Esophagus mucosa (tissue), 1 donor: ENCODE measurements at regions not wholly inside any gene's neighbourhood (a gene's known extent, or its start where the extent isn't known, plus 50 kb on each side); places are given as distances from the start of the nearest gene placed in this dataset.
"Not testable (repeated sequence)": the region's sequence is repeated elsewhere in the genome, so short reads cannot be mapped to it uniquely, and the experiment has no call there.

ENCODE experiments used
- ATAC-seq: fragments of 200-7000 bp; cut with Tn5 transposase; one replicate; pipeline ENCODE4 v1.9.1; 2020
- donor health status: DM: yes; HTN: yes; CAD: no.

DNA sequence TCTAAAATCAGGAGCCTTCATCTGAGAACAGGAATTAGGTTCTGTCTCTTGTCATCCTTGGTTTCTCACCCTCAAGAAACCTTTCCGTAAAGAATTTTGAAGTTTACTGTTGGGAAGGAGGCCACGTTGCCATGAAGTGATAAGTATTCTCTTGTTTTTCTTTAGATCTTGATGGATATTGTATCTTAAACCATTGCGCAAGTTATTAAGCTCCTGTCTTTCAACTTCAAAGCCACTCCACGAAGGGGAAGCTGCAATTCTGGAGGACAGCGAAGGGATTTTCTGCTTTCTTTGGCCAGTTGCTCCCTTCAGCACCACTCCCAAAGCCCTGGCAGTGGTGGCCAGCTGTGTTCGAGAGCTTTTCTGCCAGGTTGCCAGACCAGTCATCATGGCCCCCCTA lies 198.1 kb upstream of the EXOC2 start:
- no peak for ATAC-seq

DNA sequence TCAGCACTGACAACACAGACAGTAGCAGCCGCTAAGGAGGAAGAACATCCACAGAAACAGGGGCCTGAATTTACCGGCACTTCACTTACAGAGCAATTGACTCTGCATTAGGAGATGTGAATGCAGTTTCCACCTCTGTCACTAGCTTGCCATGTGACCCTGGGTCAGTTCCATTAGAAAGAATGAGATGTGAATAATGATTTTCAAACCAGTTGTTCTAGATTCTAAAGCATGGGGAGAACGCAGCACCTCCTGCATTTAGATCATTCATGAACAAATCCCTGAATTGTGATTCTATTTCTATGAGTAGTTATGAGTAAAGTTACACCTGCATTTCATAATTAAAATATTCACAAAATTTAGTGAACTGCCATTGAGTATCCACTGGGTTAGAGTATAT lies 197.3 kb upstream of the EXOC2 start:
- ATAC-seq, result peak; percentile 75

DNA sequence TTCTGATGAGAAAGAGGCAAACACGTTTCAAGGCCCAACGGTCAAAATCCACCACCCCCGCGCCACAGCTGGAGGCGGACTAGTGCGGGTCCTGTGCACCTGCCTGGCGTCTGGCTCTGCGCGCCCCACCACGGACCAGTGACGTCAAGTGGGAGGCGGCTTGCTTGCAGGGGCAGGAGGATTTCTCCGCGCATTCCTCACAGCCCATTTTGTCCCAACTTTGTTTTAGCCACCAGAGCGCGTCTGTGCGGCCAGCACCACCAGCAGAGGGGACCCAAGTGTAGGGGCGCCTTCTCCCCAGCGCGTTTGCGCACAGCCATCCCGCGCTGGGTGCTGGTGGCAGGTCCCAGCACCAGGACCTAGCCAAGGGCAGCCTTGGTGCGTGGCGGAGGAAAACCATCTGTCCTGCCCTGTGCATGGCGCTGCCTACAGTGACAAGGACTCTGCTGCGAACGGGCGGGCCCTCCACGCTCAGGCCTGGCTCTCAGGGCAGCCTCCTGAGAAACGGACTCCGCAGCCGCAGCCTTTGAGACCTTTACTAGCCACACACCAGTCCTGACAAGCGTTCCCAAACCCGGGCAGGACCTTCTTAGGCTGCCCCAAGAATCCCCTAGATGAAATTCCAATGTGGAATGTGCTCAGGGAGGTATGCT lies 194.8 kb upstream of the EXOC2 start:
- no peak for ATAC-seq

DNA sequence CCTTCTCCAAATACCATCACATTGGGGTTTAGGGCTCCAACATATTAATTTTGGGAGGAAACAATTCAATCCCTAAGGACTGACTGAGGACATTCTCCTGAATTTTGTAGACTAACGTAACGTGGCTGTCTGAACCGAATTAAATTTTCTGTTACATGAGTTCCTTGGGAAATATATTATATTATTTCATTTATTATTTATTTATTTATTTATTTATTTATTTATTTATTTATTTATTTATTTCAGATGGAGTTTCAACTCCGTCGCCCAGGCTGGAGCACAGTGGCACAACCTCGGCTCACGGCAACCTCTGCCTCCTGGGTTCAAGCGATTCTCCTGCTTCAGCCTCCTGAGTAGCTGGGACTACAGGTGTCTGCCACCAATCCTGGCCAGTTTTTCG lies 193.2 kb upstream of the EXOC2 start:
- not testable (repeated sequence) for ATAC-seq

DNA sequence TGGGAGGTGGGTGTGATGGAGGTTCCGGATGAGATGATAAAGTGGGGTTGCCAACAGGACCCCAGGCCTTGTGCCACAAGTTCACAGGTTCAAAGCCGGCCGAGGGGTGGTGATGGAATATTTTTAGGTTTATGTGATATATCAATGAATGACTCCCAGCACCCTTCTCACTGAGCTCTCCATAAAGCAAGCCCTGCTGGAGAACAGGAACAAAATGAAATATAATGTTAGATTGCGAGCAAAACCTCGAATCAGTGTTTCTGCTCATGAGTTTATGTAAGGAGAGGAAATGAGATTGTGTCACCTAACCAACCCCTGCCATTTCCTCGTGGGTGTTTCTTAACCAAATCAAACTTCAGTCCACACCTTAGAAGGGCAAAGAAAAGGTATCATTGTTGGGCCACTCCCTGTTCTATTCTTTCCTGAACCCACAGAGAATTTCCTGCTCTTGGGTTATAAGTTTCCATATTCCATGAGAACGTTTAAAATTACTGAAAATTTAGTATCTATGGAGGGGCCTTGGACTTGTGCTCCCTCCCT lies 192.2 kb upstream of the EXOC2 start:
- peak; percentile 76 for ATAC-seq

DNA sequence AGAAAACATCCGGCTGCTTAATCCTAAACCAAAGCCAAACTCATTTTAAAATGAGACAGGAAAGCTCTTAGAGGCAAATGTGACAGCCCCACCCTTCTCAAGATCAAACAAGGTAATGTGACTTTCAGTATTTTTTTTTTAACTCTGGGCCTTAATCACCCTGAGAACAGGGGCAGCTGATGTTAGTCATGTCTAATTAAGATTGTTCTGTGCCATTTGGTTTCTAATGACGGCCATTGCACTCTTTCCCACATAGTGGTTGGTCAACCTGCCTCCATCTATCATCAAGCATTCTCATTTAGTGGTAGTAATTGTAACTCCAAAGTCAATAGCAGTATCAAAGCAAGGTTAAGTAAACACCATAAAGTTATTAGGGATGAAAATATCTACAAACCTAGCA lies 191.6 kb upstream of the EXOC2 start:
- peak; percentile 88 for ATAC-seq

DNA sequence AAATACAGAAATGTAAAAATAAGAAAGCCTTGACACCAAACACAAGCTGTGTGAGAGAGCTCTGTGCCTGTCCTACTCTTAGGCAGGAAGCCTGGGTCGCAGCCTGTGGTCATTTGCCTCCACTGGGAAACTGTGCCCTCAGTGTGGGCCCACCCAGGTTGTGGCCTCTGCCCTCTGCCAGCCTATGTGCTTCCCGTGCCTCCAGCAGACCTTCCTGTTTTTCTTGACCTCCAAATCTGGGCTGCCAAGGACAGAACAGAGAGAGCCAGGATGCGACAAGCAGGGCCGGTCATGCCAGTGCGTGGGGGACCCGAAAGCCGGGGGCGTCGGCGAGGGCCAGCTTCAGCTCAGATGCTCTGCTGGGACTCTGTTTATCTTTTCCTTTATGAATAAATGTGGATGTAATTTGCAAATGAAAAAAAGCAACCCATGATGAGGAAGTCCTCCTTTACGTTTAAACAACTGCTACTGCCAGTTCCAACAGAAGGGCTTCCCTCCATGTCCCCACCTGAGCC lies 189.2 kb upstream of the EXOC2 start:
- no peak for ATAC-seq

DNA sequence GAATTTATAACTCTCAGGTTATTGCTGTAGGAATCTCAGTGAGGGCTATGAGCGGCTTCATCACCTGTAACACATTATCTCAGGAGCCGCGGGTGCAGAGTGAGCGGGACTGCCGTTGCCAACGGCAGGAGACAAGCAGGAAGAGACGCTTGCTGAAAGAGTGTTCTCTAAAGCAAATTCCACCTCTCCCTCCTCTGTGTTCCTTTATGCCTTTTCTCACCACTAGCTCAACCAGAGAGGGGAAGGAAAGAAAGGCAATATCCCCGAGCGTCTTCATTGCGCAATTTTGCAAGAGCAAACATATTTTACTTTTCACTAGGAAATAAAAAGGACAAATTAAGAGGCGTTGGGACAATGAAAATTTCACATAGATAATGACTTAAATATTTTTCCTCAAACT lies 185.2 kb upstream of the EXOC2 start:
- peak; percentile 50 for ATAC-seq

DNA sequence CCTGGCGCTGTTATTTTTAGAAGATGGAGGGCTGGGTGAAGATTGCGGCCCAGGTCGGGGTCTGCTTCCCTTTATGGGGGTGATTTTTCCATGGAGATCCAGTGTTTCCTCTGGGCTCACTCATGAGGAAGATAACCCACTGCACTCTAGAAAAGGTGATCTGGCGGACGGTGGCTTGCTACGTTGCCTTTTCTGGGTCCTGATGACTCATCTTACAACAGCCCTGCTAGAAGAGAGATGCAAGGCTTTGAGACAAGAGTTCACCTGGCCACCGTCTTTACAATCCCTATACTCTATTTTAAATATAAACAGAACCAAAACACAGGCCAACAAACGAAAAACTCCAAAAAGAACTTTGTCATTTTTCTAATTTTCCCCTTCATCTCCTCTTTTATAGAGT lies 182.1 kb upstream of the EXOC2 start:
- no peak for ATAC-seq

DNA sequence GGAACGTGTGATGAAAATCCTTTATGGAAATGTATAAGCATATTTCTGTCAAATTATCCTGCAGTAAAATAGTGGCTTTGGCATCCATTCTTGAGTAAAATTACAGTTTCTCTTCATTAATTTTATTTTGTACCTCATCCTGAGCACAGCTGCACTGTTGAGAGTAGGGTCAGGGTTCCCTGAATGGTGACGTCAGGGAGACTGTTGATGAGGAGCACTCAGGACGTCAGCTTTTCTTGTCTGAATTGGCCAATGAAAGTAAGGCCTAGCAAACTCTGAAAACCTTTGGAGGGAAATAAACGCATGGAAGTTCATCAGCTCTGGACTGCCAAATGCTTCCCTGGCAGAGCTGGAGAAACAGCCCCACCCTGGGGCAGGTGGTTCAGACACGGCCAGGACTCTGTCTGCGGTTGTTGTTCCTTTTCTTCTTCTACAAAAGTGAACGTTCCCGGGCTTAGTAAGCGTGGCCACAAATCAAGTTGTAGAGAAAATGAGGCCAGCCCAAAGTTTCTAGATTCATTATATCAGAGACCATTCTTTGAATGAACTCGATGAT lies 179.7 kb upstream of the EXOC2 start:
- ATAC-seq, result no peak

DNA sequence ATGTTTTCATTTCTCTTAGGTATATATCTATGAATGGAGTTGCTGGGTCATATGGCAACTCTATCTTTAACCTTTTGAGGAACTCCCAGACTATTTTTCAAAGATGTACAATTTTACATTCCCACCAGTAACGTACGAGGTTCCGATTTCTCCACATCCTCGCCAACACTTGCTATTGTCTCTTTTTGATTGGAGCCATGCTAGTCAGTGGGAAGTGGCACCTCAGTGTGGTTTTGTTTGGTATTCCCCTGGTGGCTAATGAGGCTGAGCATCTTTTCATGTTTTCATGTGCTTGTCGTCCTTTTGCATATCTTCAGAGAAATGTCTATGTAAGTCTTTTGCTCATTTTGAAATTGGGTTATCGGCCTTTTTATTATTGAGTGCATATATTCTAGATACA lies 178.6 kb upstream of the EXOC2 start:
- ATAC-seq, result no peak

DNA sequence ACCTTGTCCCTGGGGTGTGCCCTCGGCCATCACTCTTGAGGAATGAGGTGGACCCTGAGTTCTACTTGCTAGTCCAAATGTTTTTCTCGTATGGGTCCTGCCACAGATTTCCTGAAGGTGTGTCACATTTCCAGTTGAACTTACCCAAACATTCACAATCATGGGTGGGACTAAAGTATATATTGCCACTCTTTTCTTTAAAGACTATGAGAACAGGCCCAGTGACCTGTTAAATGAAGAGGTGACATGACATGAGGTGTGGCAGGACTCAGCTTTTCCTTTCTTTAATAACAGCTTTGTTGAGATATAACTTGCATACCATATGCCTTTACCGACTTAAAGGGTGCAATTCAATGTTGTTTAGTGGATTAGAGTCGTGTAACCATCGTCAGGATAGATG lies 177.2 kb upstream of the EXOC2 start:
- peak; percentile 55 for ATAC-seq

DNA sequence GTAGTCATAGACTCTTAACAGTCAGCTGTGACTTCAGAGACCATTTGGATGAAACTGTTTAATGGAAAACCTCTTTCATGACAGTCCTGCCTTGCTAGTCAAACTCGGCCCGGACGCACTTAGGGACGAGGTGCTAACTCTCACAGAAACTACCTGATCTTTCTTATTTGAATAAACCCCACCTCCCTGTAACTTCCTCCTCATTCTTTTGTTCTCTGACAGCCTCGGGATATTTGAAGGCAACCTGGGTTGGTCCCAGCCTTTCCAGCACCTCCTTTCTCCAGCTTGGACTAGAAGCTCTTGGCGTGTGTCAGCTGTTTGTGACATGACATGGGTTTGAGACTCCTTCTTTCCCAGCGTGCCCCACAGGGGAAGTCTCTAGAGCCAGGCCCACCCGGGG lies 175.3 kb upstream of the EXOC2 start:
- ATAC-seq, result peak; percentile 64

DNA sequence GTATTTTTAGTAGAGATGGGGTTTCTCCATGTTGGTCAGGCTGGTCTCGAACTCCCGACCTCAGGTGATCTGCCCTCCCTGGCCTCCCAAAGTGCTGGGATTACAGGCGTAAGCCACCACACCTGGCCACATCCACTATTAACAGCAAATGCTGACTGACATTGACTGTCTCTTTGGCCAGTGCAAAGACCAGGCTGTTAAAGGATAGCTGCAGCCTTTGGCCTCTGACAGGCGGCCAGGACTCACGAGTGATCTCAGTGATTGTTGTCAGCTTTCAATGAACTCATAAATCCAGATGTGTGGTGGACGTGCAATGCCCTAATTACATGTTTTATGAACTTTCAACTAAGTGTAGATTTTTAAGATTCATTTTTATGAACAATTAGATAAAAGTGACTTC lies 174.4 kb upstream of the EXOC2 start:
- ATAC-seq, result no peak

DNA sequence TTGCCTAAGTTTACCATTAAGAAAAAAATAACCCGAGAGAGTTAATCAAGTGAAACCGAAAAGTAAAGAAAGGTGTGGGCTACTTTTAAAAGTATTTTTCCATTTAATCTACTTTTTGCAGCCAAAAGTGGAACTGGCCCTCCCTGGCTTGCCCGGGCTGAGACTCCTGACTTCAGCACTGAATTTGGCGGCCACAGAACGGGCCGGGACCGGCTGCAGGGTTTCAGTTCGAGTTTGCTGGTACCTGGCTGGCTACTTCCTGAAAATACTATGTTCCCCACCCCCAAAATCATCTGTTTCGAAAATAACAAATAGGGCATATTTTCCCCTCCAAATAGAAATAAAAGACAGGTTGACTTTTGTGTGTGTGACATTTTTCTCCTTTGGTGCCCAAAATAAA lies 173.4 kb upstream of the EXOC2 start:
- no peak for ATAC-seq

DNA sequence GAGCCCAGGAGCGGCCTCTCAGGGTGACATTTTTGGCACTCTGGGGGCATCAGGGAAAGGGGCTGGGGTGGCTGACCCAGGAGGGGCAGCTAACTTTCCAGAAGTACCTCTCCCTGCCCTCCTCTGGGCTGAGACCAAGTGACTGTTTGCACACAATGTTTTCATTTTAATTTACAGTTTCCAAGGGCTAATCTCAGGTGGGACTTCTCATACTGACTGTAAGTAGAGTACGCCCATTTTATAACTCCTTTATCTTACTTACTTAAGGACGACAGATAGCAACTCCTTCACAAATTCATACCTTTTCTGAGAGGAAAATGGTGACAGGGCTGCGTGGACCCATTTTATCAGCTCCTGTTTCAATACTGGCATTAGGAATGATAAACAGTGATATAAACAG lies 172.9 kb upstream of the EXOC2 start:
- ATAC-seq, result no peak

DNA sequence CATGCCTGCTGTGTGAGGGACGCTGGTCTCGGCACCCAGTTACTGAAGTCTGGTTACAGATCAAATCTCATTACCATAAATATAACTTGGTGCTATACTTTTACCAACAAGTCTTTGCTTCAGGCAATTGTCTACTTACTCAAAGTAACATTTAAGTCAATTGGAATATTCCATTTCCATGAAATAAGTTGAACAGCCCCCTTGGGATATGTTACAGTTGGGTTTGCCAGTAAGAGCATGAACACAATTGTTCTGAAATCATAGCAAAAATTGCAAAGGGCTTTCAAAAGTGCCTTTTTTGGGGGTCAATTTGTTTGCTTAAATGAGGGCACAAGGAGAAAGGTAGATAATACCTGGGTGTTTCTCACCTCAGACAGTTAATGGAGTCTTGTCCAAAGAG lies 170.9 kb upstream of the EXOC2 start:
- no peak for ATAC-seq

DNA sequence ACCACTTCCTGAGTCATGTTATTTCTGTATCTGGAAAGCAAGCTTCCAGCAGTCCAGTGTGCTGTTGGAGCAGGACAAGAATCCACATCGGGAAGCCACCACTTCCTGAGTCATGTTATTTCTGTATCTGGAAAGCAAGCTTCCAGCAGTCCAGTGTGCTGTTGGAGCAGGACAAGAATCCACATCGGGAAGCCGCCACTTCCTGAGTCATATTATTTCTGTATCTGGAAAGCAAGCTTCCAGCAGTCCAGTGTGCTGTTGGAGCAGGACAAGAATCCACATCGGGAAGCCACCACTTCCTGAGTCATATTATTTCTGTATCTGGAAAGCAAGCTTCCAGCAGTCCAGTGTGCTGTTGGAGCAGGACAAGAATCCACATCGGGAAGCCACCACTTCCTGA lies 170.2 kb upstream of the EXOC2 start:
- ATAC-seq, result not testable (repeated sequence)

DNA sequence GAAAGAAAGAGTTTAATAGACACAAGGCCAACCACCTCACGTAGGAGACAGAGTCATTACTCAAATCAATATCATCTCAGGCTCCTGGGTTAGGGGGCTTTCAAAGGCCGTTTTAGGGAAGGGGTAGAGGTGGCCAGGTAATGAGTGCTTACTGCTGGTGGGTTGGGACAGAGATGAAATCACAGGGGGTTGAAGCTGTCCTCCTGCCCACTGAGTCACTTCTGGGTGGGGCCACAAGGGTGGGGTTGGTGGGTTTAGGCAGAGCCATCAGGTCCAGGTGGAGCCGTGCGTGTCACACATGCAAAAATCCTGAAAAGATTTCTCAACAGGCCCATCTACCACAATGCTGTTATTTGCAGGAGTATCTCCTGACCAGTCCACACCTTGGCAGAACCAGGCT lies 167.0 kb upstream of the EXOC2 start:
- peak; percentile 82 for ATAC-seq

DNA sequence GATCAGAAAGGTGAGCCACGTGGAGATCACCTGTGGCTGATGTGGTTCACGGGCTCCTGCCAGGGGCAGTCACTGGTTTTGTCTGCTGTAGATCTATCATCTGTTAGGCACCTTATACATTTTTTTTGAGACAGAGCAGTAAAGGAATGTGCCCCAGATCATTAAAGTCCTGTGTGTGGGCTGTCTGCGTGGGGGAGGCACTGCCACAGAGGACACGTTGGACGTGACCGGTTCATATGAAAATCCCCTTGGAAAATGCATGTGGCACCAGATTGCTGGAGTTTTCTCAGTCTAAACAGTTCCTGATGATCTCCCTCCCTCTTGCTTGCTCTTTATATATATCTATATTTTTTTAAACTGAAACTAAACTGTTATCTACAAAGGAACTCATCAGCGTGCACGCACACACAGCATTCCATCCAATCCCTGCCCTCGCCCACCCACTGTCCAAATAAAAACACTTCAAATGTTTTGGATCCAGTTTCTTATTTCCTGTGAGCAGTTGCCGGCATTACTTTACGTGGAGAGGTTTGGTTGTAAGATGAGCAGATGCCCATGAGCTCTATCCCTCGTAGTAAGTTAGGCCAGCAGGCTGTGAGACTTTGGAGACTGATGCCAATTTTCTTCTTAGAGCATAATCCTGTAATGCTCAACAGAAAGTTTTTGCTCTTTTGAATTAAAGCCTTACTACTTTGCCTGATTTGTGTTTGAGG lies 161.6 kb upstream of the EXOC2 start:
- no peak for ATAC-seq

DNA sequence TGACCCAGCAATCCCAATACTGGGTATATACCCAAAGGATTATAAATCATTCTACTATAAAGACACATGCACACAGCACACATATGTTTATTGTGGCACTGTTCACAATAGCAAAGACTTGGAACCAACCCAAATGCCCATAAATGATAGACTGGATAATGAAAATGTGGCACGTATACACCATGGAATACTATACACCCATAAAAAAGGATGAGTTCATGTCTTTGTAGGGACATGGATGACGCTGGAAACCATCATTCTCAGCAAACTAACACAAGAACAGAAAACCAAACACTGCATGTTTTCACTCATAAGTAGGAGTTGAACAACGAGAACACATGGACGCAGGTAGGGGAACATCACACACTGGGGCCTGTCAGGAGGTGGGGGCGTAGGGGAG lies 159.3 kb upstream of the EXOC2 start:
- not testable (repeated sequence) for ATAC-seq

DNA sequence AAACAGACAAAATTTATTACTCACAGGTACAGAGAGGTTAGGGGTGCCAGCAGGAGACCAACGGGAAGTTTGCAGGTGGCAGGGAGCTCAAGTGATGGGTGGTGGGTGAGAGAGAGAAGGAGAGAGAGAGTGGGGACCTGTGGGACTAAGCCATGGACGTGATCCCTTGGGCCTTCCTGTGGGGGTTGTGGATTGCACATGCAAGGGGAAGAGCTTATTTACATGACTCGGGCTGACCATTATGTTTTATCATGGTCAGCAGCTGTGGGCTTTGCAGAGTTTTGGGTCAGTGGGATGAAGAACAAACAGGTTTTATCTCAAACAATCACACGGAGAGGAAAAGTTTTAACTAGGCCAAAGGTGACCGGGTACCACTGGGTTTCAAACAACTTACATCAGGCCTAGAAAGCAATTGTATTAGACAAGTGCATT lies 156.2 kb upstream of the EXOC2 start:
- no peak for ATAC-seq

DNA sequence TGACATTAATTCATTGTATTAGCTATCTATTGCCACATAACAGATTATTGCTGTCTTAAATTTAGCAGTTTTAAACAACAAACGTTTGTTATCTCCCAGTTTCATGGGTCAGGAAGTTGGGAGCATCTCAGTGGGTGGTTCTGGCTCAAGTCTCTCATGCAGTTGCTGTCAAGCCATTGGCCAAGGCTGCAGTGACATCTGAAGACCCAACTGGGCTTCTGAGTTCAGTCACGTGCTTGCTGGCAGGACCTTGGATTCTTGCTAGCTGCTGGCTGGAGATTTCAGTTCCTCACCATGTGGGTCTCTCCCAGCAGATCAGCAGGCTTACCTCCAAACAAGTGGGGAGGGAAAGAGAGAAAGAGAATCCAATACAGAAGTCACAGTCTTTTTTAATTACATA lies 152.6 kb upstream of the EXOC2 start:
- no peak for ATAC-seq

DNA sequence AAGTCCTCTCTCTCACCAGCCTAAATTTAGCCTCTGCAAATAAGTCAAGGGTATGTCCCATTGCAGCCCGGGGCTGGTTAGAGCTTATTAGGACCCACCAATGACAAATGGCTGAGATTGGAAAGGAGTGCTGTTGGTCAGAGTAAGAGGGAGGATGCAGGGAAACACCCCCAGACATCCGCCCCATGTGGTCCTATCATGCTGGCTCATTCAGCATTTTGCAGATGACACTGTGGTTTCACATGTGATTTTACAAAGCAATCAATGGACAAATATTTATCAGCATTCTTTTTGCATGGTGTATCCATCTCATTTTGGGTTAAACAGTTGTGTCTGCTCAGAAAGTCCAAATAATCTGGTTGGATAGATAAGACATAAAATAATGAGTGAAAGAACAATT lies 152.2 kb upstream of the EXOC2 start:
- ATAC-seq, result no peak
